HEK293T (cell line): ENCODE measurements at regions not wholly inside any gene's neighbourhood (a gene's known extent, or its start where the extent isn't known, plus 50 kb on each side); places are given as distances from the start of the nearest gene placed in this dataset.
"Not testable (repeated sequence)": the region's sequence is repeated elsewhere in the genome, so short reads cannot be mapped to it uniquely, and the experiment has no call there.

Experiments
- CTCF ChIA-PET: fragments of 350-600 bp; formaldehyde crosslinking; extraction: SDS; loops from one replicate; lab custom pipeline; 2021; ENCODE audit warnings: antibody characterized with exemption, inconsistent platforms; lab: Yijun Ruan, JAX
- POLR2A ChIA-PET: fragments of 350-600 bp; formaldehyde crosslinking; extraction: SDS; loops from one replicate; lab custom pipeline; 2020; ENCODE audit warnings: antibody characterized with exemption, inconsistent platforms; lab: Yijun Ruan, JAX
- DNase-seq: peaks from one replicate; pipeline ENCODE4 v3.0.0; 2012; ENCODE audit warnings: mixed read lengths; ENCODE audit errors: extremely low spot score
- ARNT ChIP-seq: fragments of 450-650 bp; IDR thresholded peaks from 2 replicates; pipeline ENCODE4 v1.6.1; 2017; ENCODE audit warnings: mild to moderate bottlenecking
- BHLHE40 ChIP-seq: fragments of 450-650 bp; IDR thresholded peaks from 2 replicates; pipeline ENCODE4 v1.6.1; 2016; ENCODE audit warnings: mild to moderate bottlenecking, moderate library complexity, borderline replicate concordance
- CTBP1 ChIP-seq: fragments of 450-650 bp; IDR thresholded peaks from 2 replicates; pipeline ENCODE4 v1.6.1; 2016; ENCODE audit warnings: borderline replicate concordance
- ELF4 ChIP-seq: fragments of 450-650 bp; IDR thresholded peaks from 2 replicates; pipeline ENCODE4 v1.6.1; 2017; ENCODE audit warnings: antibody characterized with exemption
- FOXA1 ChIP-seq: fragments of 450-650 bp; IDR thresholded peaks from 2 replicates; pipeline ENCODE4 v1.6.1; 2016; ENCODE audit warnings: mild to moderate bottlenecking
- FOXK2 ChIP-seq: fragments of 450-650 bp; IDR thresholded peaks from 2 replicates; pipeline ENCODE4 v1.6.1; 2016; ENCODE audit warnings: mild to moderate bottlenecking
- FOXM1 ChIP-seq: fragments of 450-650 bp; IDR thresholded peaks from 2 replicates; pipeline ENCODE4 v1.6.1; 2017; ENCODE audit warnings: mild to moderate bottlenecking, borderline replicate concordance
- HDGF ChIP-seq: fragments of 450-650 bp; IDR thresholded peaks from 2 replicates; pipeline ENCODE4 v1.6.1; 2017; ENCODE audit warnings: antibody characterized with exemption, borderline replicate concordance
- L3MBTL2 ChIP-seq: fragments of 450-650 bp; conservative IDR thresholded peaks from 2 replicates; pipeline ENCODE4 v1.6.1; 2016; ENCODE audit warnings: mild to moderate bottlenecking
- LEF1 ChIP-seq: fragments of 450-650 bp; IDR thresholded peaks from 2 replicates; pipeline ENCODE4 v1.6.1; 2017; ENCODE audit warnings: mild to moderate bottlenecking, borderline replicate concordance
- NFRKB ChIP-seq: fragments of 450-650 bp; IDR thresholded peaks from 2 replicates; pipeline ENCODE4 v1.6.1; 2016; ENCODE audit warnings: mild to moderate bottlenecking, moderate library complexity
- PKNOX1 ChIP-seq: fragments of 450-650 bp; IDR thresholded peaks from 2 replicates; pipeline ENCODE4 v1.6.1; 2016
- SP1 ChIP-seq: fragments of 450-650 bp; IDR thresholded peaks from 2 replicates; pipeline ENCODE4 v1.6.1; 2017
- SUZ12 ChIP-seq: fragments of 450-650 bp; IDR thresholded peaks from 2 replicates; pipeline ENCODE4 v1.6.1; 2016; ENCODE audit warnings: mild to moderate bottlenecking
- TARDBP ChIP-seq: fragments of 450-650 bp; IDR thresholded peaks from 2 replicates; pipeline ENCODE4 v1.6.1; 2016
- ZNF384 ChIP-seq: fragments of 450-650 bp; IDR thresholded peaks from 2 replicates; pipeline ENCODE4 v1.6.1; 2016

DNA sequence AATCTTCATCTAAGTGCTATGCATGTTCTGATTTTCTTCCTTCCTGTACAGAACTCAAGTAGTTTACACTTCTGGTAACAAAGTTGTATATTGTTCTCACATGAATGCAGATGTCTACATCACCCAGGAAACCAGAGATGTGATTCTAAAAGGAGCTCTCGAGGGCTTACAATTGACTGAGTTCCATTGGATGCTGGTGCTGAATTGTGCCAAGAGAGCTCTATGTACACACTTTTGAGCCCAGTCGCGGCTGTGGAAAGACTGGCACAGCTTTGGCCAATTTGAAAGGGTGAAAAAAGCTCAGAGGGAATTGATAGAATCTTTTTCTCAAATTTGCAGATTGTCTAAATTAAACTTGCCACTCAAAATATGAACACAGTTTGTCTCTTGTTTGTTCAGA, 340.7 kb downstream of the LMBRD1 start:
- no peak for DNase-seq
- ChIA-PET CTCF (no interaction called here), POLR2A (no interaction called here)

GRCh38 chr6:69454619-69455018, 342.2 kb downstream of the LMBRD1 start:
- POLR2A ChIA-PET, DNase-seq, CTCF ChIA-PET: not testable (repeated sequence)

More for the DNA sequence above, 340.7 kb downstream of the LMBRD1 start:
- no peak for TF ChIP-seq NFRKB
- no peak for TF ChIP-seq ZNF384
- TF ChIP-seq LEF1, result no peak
- no peak for TF ChIP-seq FOXM1
- no peak for TF ChIP-seq TARDBP
- TF ChIP-seq SUZ12, result no peak
- TF ChIP-seq ARNT, result no peak
- no peak for TF ChIP-seq PKNOX1
- no peak for TF ChIP-seq HDGF
- no peak for TF ChIP-seq ELF4
- TF ChIP-seq BHLHE40, result no peak
- no peak for TF ChIP-seq SP1
- TF ChIP-seq L3MBTL2, result no peak
- TF ChIP-seq FOXA1, result no peak

- POLR2A ChIA-PET, CTCF ChIA-PET, DNase-seq: not testable (repeated sequence)
Observed at GRCh38 chr6:69450493-69450892, 346.3 kb downstream of the LMBRD1 start.

DNA sequence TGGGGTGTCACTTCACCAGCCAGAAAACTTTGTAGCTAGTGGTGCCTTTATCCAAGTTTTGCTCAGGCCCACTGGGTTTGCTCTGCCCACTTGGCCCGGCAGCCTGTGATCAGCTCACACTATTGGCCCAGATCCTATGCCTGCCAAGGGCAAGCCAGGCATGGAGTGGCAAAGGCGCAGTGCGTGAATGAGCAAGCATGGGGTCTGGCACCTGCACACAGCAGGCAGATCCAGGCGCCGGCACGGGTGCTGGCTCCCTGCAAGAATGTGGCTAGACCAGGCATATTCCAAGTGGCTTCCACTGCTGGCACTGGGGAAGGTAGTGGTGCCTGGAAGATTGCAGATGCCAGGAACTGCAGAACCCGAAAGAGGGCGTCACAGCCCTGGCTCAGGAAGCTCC, 346.9 kb downstream of the LMBRD1 start:
- POLR2A ChIA-PET, result no interaction called here
- TF ChIP-seq SUZ12 (no peak), TARDBP (no peak), HDGF (no peak), LEF1 (no peak), SP1 (no peak), ARNT (no peak), NFRKB (no peak), ZNF384 (no peak), PKNOX1 (no peak), CTBP1 (no peak), FOXK2 (no peak), FOXA1 (no peak), BHLHE40 (no peak), ELF4 (no peak), L3MBTL2 (no peak), FOXM1 (no peak)
- CTCF ChIA-PET, result no interaction called here
- DNase-seq, result no peak
